NCI-H2081 (cell line): ENCODE measurements at regions not wholly inside any gene's neighbourhood (a gene's known extent, or its start where the extent isn't known, plus 50 kb on each side); places are given as distances from the start of the nearest gene placed in this dataset.

Source experiments
- DNase-seq, 2 experiments: peaks; one replicate each; lab custom pipeline; 2025; lab: John Stamatoyannopoulos, UW

DNA sequence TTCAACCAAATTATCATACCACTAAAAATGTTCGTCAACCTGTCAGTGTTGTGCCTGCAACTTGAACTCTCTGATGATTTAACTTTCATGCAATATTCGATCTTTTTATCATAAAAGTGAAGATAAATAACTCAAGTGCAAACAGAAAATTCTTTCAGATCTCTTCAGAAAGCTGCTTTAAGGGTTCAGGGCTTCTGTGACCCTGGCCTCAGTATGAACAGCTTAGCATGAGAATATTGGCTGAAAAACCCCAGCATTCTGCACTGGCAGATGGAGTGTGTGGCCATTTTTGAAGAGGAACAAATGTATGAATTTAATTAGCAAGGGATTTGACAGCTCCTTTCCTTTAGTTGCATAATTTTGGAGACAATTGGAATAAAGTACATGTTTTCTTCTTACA is 851.4 kb upstream of the SOX11 start:
- DNase-seq, result no peak

DNA sequence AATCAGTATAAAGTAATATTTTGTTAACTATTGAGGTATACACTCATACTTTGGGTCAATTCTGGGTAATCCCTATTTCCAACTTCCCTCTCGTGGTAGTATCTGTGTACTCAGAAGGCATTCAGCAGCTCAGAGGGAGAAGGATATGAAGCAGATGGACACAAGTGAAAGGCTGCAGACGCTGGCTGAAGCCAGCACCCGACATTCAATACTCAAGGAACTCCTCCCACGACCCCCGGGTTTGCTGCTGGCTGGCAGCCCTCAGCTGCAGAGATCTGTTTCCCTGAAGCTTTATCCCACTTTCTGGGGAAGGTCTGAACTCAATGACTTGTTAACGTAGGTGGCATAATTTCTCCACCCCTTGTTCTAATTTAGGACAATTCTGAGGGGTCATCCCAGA is 847.3 kb upstream of the SOX11 start:
- DNase-seq, result no peak

DNA sequence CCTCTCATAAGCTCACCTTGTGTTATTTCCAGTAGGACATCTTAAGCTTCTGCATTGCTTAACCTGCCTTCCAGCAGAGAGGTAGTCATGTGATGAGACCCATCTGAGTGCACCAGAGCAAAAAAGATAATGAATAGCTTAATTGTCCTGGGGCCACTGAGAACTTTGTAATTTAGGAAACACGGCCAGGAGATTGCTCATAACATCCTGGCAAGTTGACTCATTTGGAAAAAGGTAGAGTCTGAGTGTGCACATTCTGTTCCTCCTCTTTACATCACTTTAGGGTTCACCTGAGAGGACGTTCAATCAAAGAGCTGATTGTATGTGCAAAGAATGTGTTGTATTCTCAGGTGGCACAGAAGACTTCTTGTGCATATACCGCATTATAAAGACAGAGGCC is 830.2 kb upstream of the SOX11 start:
- DNase-seq, result no peak

GRCh38 chr2:4866198-4866597 is 826.0 kb upstream of the SOX11 start:
- no peak for DNase-seq

DNA sequence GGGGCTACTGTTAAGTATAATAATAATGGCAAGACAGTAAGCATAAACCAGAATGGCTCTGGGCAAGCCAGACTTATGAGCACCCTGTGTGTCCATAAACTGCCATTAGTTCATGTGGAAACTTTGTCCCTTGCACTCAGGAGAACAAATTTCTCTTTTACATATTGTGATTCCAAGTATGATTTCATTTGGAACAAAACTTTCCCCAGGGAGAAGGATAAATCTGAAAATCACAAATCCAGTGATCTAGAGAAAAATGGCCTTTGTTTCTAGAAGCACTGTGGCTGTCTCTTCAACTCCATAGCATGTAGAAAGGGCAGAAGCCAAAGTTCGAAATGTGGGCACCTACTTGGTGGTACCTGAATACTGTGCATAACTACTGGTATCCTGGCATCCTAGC is 823.7 kb upstream of the SOX11 start:
- DNase-seq, result no peak

- no peak for DNase-seq
Observed at GRCh38 chr2:4869154-4869553, 823.0 kb upstream of the SOX11 start.

- no peak for DNase-seq
Observed at GRCh38 chr2:4873364-4873763, 818.8 kb upstream of the SOX11 start.

GRCh38 chr2:4873876-4874593 is 818.1 kb upstream of the SOX11 start:
- no peak for DNase-seq

DNA sequence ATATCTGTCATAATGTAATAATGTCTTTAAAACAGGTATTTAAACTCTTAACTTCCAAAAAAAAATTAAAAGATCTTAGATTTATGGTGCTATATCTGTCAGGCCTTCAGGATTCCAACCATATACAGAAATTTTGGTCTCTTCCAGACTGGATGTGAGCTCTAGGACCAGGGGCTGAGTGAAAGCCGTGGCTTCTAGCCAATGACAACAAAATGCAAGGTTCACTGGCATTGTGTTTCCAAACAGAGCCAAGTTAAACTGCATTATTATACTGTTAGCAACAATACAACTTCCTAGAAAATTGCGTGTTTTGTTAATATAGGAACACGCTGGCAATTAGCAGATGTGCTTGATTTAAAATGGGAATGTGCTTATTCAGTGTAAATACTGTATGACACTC is 809.8 kb upstream of the SOX11 start:
- DNase-seq, result peak; percentile 71 to 96

GRCh38 chr2:4882941-4883340 is 809.2 kb upstream of the SOX11 start:
- no peak for DNase-seq

DNA sequence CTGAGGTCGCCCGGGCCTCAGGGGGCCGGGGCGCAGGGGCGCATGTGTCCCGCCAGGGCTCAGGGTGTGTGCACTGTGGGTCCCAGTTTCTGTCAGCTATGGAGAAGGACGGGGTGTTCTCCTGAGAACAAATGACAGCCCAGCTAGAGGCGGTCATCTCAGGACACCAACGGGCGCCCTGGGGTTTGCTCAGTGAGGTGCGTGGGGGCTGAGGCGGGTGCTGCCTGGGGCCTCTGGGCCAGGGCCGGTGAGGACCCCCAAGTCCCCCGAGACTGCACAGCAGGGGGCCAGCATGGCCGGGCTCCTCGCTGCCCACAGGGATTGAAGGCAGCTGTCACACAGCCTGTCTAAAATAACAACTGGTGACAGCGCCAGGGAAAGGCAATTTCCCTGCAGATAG is 808.8 kb upstream of the SOX11 start:
- no peak for DNase-seq

DNA sequence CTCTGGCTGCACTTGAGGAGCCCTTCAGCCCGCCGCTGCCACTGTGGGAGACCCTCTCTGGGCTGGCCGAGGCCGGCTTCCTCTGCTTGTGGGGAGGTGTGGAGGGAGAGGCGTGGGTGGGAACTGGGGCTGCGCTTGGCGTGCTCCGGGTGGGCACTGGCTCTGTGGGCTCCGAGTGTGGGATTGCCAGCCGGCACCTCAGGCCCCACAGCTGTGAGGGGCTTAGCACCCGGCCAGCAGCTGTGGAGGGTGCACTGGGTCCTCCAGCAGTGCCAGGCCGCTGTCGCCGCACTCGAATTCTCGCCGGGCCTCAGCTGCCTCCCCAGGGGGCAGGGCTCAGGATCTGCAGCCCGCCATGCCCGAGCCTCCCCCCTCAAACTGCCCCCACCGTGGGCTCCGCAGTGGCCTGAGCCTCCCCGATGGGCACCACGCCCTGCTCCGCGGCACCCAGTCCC is 808.0 kb upstream of the SOX11 start:
- DNase-seq, result no peak

DNA sequence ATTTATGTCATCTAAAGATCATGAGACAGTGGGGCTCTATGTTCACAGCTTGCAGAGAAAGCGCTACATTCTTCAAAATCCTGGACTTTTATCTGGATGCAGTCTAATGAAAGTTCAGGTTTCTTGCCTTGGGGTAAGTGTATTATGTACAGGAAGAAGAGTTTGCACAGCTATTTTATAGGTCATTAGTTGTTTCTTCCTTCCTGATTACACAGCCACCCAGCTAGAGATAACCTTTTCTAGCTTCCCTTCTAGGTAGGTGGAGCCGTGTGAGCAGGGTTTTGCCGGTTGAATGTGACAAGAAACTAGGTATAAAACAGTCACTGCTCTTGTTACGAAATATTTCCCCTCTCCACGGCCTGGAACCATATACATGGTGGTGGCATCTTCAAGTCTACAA is 800.8 kb upstream of the SOX11 start:
- DNase-seq, result no peak

DNA sequence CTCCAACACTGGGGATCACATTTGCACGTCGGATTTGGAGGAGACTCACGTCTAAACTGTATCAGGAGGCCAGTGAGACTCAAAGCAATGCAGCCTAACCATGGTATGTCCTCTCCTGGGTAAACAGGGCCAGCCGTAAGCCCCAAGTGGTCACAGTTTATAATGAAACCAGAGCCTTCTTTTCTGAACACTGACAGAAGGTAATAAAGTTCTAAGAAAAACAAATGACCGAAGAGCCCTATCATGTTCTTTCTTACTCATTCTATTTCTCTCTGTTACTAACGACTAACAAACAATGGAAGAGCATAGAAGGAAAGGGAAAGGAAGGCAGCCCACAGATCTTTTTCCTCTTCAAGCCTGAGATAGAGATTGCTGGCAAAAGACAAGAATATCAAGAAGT is 796.8 kb upstream of the SOX11 start:
- no peak for DNase-seq

- no peak for DNase-seq
Observed at GRCh38 chr2:4898706-4899105, 793.5 kb upstream of the SOX11 start.

DNA sequence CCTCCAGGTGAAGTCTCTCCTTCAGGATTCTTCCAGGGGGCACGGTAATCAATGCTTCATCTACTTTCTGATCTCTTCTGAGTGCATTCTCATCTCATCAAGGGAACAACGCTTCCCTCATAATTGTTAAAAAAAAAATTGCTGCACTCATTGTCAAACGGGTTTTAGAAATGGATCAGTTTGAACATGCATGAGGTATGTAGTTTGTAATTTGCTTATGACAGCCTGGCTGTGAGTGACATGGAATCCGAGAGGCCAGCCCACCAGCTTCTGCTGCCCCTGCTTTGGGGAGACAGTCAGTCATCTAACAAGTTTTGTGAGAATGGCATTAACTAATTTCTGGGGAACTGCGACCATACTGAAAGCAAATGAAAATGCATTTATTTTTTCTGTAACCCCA is 791.9 kb upstream of the SOX11 start:
- no peak for DNase-seq

DNA sequence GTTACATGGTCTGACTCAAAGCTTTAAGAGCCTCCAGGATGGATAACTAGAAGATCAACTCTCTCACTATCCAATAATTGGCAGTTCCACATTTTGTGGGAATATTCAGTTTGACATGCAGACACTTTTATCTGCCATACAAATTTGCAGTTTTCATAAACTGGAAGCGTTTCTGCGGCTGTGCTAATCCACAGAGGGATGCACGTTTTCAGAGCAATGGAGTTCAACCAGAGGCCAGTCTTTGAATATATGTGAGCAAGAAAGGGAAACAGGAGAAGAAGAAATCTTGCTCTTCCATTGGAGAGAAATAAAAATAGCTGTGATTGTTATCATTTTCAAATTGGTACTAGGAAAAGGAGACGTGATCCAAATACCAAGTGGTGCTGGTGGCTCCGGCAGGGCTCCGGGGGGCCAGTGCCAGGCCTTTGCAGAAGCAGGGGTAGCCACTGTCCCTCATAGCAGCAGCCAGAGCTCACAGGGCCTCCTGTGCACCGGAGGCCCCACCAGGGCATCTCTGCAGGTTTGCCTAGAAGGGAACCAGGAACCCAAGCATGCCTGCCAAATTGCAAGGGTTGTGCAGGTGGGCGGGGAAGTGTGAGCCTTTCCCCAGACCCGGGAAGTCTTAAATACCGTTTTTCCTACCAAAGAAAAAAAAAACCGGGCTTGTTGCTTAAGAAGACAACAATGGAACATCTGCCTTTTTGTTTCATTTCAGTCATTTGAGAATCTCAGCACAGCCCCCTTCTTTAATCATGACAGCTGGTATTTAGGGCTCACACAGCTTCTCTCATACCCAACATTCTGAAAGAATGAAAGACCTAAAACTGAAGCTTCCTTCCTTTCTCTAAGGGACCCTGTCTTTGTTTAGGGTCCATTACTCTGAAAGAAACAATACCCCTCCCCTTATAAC is 791.1 kb upstream of the SOX11 start:
- no peak for DNase-seq

- DNase-seq, result no peak
Observed at GRCh38 chr2:4903656-4904348, 788.4 kb upstream of the SOX11 start.

- DNase-seq, result no peak
Observed at GRCh38 chr2:4908461-4908860, 783.7 kb upstream of the SOX11 start.

DNA sequence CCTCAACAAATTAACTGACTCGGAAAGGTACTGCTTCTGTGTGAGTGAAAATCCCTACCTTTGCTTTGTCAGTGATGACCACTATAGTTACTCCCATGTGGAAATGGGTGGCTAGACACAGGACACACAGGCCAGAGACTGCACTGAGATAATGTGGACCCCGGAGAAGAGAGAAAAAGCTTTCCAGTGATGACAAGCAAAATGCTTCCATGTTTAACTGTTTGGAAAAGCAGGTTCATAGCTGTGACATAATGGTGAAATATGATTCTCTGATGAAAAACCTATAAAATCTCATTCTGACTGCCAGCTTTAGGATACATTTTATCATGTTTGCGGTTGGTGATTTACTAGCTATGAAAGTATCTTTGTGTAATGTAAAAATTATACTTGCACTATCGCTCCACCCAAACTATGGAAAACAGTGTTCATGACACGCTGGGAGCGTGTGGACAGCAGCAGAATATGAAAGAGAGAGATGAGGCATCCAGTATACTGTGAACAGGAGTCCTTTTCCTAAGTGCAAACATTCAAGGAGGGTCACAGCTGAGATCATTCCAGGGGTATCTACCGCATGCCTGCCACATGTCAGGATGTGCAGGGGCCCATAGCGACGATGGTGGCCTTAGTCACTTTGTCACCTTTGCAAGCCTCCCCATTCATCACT is 782.7 kb upstream of the SOX11 start:
- no peak for DNase-seq

GRCh38 chr2:4914036-4914435 is 778.1 kb upstream of the SOX11 start:
- DNase-seq, result no peak

DNA sequence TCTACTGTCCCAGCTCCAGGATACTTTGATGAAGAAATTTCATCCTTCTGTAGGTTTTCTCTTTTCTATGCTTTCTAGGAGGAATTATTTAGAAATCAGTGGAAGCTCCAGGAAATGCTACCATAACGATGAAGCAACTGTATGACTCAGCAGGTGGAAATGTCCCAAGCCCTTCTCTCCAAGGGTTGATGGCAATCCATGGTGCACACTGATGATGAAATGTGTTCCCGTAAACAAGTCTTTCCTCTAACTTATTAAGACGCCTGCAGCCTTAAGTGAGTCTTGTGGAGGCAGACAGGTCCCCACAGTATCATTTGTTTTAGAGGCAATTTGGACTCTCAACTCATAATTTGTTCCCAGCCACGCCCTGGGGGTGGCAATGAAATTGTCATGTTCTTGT is 777.6 kb upstream of the SOX11 start:
- no peak for DNase-seq
